Body of pancreas (tissue), 4 donors: ENCODE measurements at regions not wholly inside any gene's neighbourhood (a gene's known extent, or its start where the extent isn't known, plus 50 kb on each side); places are given as distances from the start of the nearest gene placed in this dataset.

Experiments used
- CTCF ChIP-seq, 7 experiments: fragments of 450-650 bp in 4 of 7; fragments of 200-600 bp in 3 of 7; sonication (generic) in 3 of 7; IDR thresholded peaks; one replicate each; pipeline ENCODE4 v1.5.1; 2016 to 2019; ENCODE audit warnings: antibody characterized with exemption in 7 of 7
- POLR2A ChIP-seq, 3 donors: fragments of 450-650 bp; IDR thresholded peaks; one replicate each; pipeline ENCODE4 v1.6.1; 2016; ENCODE audit warnings: antibody characterized with exemption in 3 of 3, mild to moderate bottlenecking in 2 of 3

DNA sequence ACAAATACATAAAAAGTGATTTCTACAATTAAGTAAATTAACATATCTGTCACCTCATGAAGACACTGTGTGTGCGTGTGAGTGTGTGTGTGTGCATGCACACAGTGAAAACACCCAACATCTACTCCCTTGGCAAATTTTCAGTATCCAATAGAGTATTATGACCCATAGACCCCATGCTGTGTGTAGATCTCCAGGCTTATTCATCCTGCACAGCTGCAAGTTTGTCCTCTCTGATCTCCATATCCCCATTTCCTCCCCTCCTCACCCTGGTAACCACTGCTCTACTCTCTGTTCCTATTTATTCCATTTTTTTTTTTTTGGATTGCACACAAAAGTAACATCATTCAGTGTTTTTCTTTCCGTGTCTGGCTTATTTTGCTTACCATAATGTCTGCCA lies 391.0 kb downstream of the SOX11 start:
- TF ChIP-seq CTCF (IDR thresholded peaks at IDR 0.05) (no peak), POLR2A (IDR thresholded peaks at IDR 0.05) (no peak)
